OCI-LY1 (cell line): ENCODE measurements at regions not wholly inside any gene's neighbourhood (a gene's known extent, or its start where the extent isn't known, plus 50 kb on each side); places are given as distances from the start of the nearest gene placed in this dataset.

Experiments used
- H2AFZ ChIP-seq: fragments of 200-600 bp; sonication (generic), shearing (Covaris generic); 2 replicates; pipeline ENCODE4 v1.6.0; 2014; ENCODE audit warnings: antibody characterized with exemption, mild to moderate bottlenecking, low read length
- H3F3A ChIP-seq: fragments of 200-600 bp; sonication (generic), shearing (Covaris generic); 2 replicates; pipeline ENCODE4 v1.6.0; 2014; ENCODE audit warnings: mild to moderate bottlenecking, antibody characterized with exemption, low read length, moderate library complexity; ENCODE audit not compliant: insufficient read depth
- H3K27ac ChIP-seq: fragments of 200-600 bp; sonication (generic); 2 replicates; pipeline ENCODE4 v1.5.1; 2014; ENCODE audit warnings: low read length, mixed run types, mild to moderate bottlenecking, low read depth; ENCODE audit not compliant: poor library complexity, severe bottlenecking
- H3K27me3 ChIP-seq: fragments of 200-600 bp; sonication (generic); 2 replicates; pipeline ENCODE4 v1.6.0; 2014; ENCODE audit warnings: antibody characterized with exemption, mild to moderate bottlenecking, low read length, moderate library complexity; ENCODE audit not compliant: insufficient read depth
- H3K36me3 ChIP-seq: fragments of 200-600 bp; sonication (generic); 2 replicates; pipeline ENCODE4 v1.6.1; 2014; ENCODE audit warnings: mild to moderate bottlenecking, antibody characterized with exemption, low read length, moderate library complexity, mixed read lengths; ENCODE audit not compliant: insufficient read depth
- H3K4me1 ChIP-seq: fragments of 200-600 bp; sonication (generic); 2 replicates; pipeline ENCODE4 v1.5.1; 2014; ENCODE audit warnings: mild to moderate bottlenecking, low read length, moderate library complexity; ENCODE audit not compliant: insufficient read depth, severe bottlenecking
- H3K4me2 ChIP-seq: fragments of 200-600 bp; sonication (generic), shearing (Covaris generic); 2 replicates; pipeline ENCODE4 v1.6.1; 2014; ENCODE audit warnings: low read length
- H3K4me3 ChIP-seq: fragments of 200-600 bp; sonication (generic); 2 replicates; pipeline ENCODE4 v1.5.1; 2014; ENCODE audit warnings: low read length, low read depth, mild to moderate bottlenecking, mixed read lengths; ENCODE audit not compliant: poor library complexity, severe bottlenecking
- H3K79me2 ChIP-seq: fragments of 200-600 bp; shearing (Covaris generic); 2 replicates; pipeline ENCODE4 v1.6.1; 2016; ENCODE audit warnings: mixed run types, low read length, mixed read lengths; ENCODE audit not compliant: insufficient read depth
- H3K9ac ChIP-seq: fragments of 200-600 bp; sonication (generic), shearing (Covaris generic); 2 replicates; pipeline ENCODE4 v1.6.1; 2014; ENCODE audit warnings: mild to moderate bottlenecking, low read length, mixed read lengths
- H3K9me2 ChIP-seq: fragments of 200-600 bp; sonication (generic), shearing (Covaris generic); 2 replicates; pipeline ENCODE4 v1.6.1; 2014; ENCODE audit warnings: low read depth, mild to moderate bottlenecking, low read length, mixed read lengths
- H3K9me3 ChIP-seq: fragments of 200-600 bp; shearing (Covaris generic); 2 replicates; pipeline ENCODE4 v1.6.1; 2014; ENCODE audit warnings: low read length, mixed read lengths
- H4K20me1 ChIP-seq: fragments of 200-600 bp; sonication (generic), shearing (Covaris generic); 2 replicates; pipeline ENCODE4 v1.6.0; 2016; ENCODE audit warnings: mild to moderate bottlenecking, low read length; ENCODE audit not compliant: insufficient read depth
- EZH2 ChIP-seq: fragments of 200-600 bp; sonication (generic), shearing (Covaris generic); IDR thresholded peaks from 2 replicates; pipeline ENCODE4 v1.8.0; 2017; ENCODE audit warnings: borderline replicate concordance, mixed run types, mild to moderate bottlenecking, antibody characterized with exemption, low read length, moderate library complexity, mixed read lengths
- TF ChIP-seq, protein P1 (sequence below): fragments of 200-600 bp; sonication (generic), shearing (Covaris generic); IDR thresholded peaks from 2 replicates; pipeline ENCODE4 v1.5.1; 2017; ENCODE audit warnings: mild to moderate bottlenecking, antibody characterized with exemption, low read length, moderate library complexity, mixed read lengths

DNA sequence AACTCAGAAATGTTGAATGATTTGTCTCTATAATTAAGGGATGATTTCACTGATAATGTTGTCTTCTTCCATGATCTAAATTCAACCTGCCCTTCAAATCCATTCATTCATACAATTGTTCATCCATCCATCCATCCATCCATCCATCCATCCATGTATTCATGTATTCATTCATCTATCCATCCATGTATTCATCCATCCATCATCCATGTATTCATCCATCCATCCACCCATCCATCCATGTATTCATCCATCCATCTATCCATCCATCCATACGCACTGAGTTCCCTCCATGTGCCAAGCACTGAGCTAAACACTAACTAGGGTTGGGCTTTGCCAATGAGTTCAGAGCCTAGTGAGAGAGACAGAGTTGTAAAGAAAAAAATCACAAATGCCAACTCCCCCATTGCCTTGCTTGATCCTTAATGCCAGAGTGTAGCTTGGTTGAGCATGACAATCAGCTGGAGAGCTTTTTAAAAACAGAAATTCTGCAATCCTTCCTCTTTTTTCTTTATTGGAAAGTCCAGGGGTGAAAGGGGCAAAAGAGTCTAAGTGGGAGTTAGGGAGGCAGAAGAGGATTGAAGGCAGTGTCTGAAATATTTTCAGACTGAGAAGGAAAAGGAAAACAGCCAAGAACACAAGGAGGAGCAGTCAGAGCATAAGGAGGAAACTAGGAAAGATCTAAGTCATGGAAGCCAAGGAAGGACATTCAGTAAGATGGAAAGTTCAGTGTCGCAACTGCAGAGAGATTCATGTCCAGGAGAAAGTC, 92.4 kb upstream of the ERG start:
- Histone ChIP-seq H3K9me3 (no peaks in the 10 kb centered on the region), H4K20me1 (no peaks in the 10 kb centered on the region), H3K9ac (no peak overlapping the region), H3K36me3 (no peaks in the 10 kb centered on the region), H3K27ac (no peak overlapping the region), H3K4me1 (no peaks in the 10 kb centered on the region), H3F3A (no peaks in the 10 kb centered on the region), H3K4me3 (no peak overlapping the region), H3K4me2 (no peak overlapping the region), H2AFZ (no peak overlapping the region), H3K79me2 (no peaks in the 10 kb centered on the region), H3K9me2 (no peaks in the 10 kb centered on the region), H3K27me3 (no peaks in the 10 kb centered on the region)
- TF ChIP-seq EZH2, result no peak
- TF ChIP-seq, protein P1, sequence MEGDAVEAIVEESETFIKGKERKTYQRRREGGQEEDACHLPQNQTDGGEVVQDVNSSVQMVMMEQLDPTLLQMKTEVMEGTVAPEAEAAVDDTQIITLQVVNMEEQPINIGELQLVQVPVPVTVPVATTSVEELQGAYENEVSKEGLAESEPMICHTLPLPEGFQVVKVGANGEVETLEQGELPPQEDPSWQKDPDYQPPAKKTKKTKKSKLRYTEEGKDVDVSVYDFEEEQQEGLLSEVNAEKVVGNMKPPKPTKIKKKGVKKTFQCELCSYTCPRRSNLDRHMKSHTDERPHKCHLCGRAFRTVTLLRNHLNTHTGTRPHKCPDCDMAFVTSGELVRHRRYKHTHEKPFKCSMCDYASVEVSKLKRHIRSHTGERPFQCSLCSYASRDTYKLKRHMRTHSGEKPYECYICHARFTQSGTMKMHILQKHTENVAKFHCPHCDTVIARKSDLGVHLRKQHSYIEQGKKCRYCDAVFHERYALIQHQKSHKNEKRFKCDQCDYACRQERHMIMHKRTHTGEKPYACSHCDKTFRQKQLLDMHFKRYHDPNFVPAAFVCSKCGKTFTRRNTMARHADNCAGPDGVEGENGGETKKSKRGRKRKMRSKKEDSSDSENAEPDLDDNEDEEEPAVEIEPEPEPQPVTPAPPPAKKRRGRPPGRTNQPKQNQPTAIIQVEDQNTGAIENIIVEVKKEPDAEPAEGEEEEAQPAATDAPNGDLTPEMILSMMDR, result no peak

DNA sequence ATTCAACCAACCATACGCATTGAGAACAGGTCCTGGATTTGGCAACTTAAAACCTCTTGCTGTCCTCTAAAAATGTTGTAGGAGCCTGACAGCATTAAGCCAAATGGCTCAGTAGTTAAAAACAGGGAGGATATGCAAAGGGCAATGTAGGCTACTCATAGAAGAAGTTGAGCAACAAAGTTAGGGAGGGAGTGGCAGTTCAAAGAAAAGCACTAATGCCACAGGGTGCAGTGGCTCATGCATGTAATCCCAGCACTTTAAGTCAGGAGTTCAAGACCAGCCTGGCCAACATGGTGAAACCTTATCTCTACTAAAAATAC, 92.9 kb upstream of the ERG start:
- no peak overlapping the region for H3K9ac ChIP-seq
- H4K20me1 ChIP-seq, result no peaks in the 10 kb centered on the region
- H2AFZ ChIP-seq, result no peak overlapping the region
- H3K27me3 ChIP-seq, result no peaks in the 10 kb centered on the region
- TF ChIP-seq, protein P1, result no peak
- TF ChIP-seq EZH2, result no peak
- no peak overlapping the region for H3K27ac ChIP-seq
- no peaks in the 10 kb centered on the region for H3K4me1 ChIP-seq
- H3K36me3 ChIP-seq, result no peaks in the 10 kb centered on the region
- H3K79me2 ChIP-seq, result no peaks in the 10 kb centered on the region
- no peak overlapping the region for H3K4me3 ChIP-seq
- no peaks in the 10 kb centered on the region for H3K9me2 ChIP-seq
- H3K9me3 ChIP-seq, result no peaks in the 10 kb centered on the region
- no peaks in the 10 kb centered on the region for H3F3A ChIP-seq
- no peak overlapping the region for H3K4me2 ChIP-seq

GRCh38 chr21:38596264-38597042, 98.2 kb upstream of the ERG start:
- TF ChIP-seq, protein P1, result no peak
- no peak for TF ChIP-seq EZH2
- Histone ChIP-seq H3K27ac (no peak overlapping the region), H3K79me2 (no peaks in the 10 kb centered on the region), H3K9me3 (no peaks in the 10 kb centered on the region), H3F3A (no peaks in the 10 kb centered on the region), H3K9me2 (no peaks in the 10 kb centered on the region), H3K27me3 (no peaks in the 10 kb centered on the region), H3K9ac (no peak overlapping the region), H2AFZ (no peak overlapping the region), H3K4me3 (no peak overlapping the region), H4K20me1 (no peaks in the 10 kb centered on the region), H3K4me2 (no peak overlapping the region), H3K36me3 (no peaks in the 10 kb centered on the region), H3K4me1 (no peaks in the 10 kb centered on the region)
